ENCODE measurements at regions not wholly inside any gene's neighbourhood (a gene's known extent, or its start where the extent isn't known, plus 50 kb on each side); places are given as distances from the start of the nearest gene placed in this dataset.

- H3K4me3 ChIP-seq (ENCODE audit: low read depth, low read length): no peak overlapping the region
- in situ Hi-C loops (cut with HindIII; ENCODE audit: low sequenced_read_pairs): no loop called here
- DNase-seq (ENCODE audit: low read depth): no peak
- TF ChIP-seq CTCF (IDR thresholded peaks at IDR 0.05; ENCODE audit: low read depth, low read length, missing control alignments): no peak
These were observed 717.6 kb downstream of the PTPRU start for GRCh38 chr1:29953961-29954360.

- no peak for DNase-seq (ENCODE audit: low read depth)
- in situ Hi-C loops (cut with HindIII; ENCODE audit: low sequenced_read_pairs): no loop called here
- no peak for TF ChIP-seq CTCF (IDR thresholded peaks at IDR 0.05; ENCODE audit: low read depth, low read length, missing control alignments)
- no peak overlapping the region for H3K4me3 ChIP-seq (ENCODE audit: low read depth, low read length)
These were observed 713.4 kb downstream of the PTPRU start for GRCh38 chr1:29949676-29950075.

GRCh38 chr1:29948581-29948980 is 712.3 kb downstream of the PTPRU start:
- H3K4me3 ChIP-seq (ENCODE audit: low read depth, low read length): no peak overlapping the region
- no peak for TF ChIP-seq CTCF (IDR thresholded peaks at IDR 0.05; ENCODE audit: low read depth, low read length, missing control alignments)
- no peak for DNase-seq (ENCODE audit: low read depth)
- in situ Hi-C loops (cut with HindIII; ENCODE audit: low sequenced_read_pairs): no loop called here

- in situ Hi-C loops (cut with HindIII; ENCODE audit: low sequenced_read_pairs): no loop called here
- no peak for TF ChIP-seq CTCF (IDR thresholded peaks at IDR 0.05; ENCODE audit: low read depth, low read length, missing control alignments)
- DNase-seq (ENCODE audit: low read depth): no peak
These were observed 709.7 kb downstream of the PTPRU start for GRCh38 chr1:29946057-29946456.

GRCh38 chr1:29945426-29945825 is 709.1 kb downstream of the PTPRU start:
- in situ Hi-C loops (cut with HindIII; ENCODE audit: low sequenced_read_pairs): no loop called here
- DNase-seq (ENCODE audit: low read depth): no peak
- TF ChIP-seq CTCF (IDR thresholded peaks at IDR 0.05; ENCODE audit: low read depth, low read length, missing control alignments): no peak
- H3K4me3 ChIP-seq (ENCODE audit: low read depth, low read length): no peak overlapping the region

More at GRCh38 chr1:29946057-29946456, 709.7 kb downstream of the PTPRU start:
- no peak overlapping the region for H3K4me3 ChIP-seq (ENCODE audit: low read depth, low read length)

GRCh38 chr1:29944253-29944905 is 708.1 kb downstream of the PTPRU start:
- DNase-seq (ENCODE audit: low read depth): no peak
- in situ Hi-C loops (cut with HindIII; ENCODE audit: low sequenced_read_pairs): no loop called here
- TF ChIP-seq CTCF (IDR thresholded peaks at IDR 0.05; ENCODE audit: low read depth, low read length, missing control alignments): no peak
- H3K4me3 ChIP-seq (ENCODE audit: low read depth, low read length): no peak overlapping the region
